ENCODE measurements at regions not wholly inside any gene's neighbourhood (a gene's known extent, or its start where the extent isn't known, plus 50 kb on each side); places are given as distances from the start of the nearest gene placed in this dataset.

DNA sequence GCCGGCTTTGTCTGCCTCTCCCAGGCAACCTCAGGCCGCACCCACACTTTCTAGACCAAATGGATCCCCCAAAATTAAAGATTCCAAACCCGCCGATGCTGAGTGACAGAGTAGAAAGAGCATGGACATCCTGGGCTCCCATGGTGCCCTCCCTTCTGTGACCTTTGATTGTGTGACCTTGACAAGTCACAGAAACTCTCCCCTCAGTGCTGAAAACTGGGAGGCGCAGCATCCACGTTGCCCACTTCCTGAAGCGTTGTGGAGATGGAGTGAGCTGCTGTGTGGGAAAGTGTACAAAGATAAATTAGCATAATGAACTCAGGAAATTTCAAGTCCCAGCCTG lies 74.4 kb upstream of the MFGE8 start:
- TF ChIP-seq, protein P1, sequence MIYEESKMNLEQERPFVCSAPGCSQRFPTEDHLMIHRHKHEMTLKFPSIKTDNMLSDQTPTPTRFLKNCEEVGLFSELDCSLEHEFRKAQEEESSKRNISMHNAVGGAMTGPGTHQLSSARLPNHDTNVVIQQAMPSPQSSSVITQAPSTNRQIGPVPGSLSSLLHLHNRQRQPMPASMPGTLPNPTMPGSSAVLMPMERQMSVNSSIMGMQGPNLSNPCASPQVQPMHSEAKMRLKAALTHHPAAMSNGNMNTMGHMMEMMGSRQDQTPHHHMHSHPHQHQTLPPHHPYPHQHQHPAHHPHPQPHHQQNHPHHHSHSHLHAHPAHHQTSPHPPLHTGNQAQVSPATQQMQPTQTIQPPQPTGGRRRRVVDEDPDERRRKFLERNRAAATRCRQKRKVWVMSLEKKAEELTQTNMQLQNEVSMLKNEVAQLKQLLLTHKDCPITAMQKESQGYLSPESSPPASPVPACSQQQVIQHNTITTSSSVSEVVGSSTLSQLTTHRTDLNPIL (CRISPR knock-in tag; IDR thresholded peaks at IDR 0.05; ENCODE audit: low read depth), result no peak
- TF ChIP-seq ESRRG (CRISPR knock-in tag; IDR thresholded peaks at IDR 0.05), result no peak
- no peak for TF ChIP-seq TOX (CRISPR knock-in tag; IDR thresholded peaks at IDR 0.05; ENCODE audit: borderline replicate concordance)
- TF ChIP-seq, protein P2, sequence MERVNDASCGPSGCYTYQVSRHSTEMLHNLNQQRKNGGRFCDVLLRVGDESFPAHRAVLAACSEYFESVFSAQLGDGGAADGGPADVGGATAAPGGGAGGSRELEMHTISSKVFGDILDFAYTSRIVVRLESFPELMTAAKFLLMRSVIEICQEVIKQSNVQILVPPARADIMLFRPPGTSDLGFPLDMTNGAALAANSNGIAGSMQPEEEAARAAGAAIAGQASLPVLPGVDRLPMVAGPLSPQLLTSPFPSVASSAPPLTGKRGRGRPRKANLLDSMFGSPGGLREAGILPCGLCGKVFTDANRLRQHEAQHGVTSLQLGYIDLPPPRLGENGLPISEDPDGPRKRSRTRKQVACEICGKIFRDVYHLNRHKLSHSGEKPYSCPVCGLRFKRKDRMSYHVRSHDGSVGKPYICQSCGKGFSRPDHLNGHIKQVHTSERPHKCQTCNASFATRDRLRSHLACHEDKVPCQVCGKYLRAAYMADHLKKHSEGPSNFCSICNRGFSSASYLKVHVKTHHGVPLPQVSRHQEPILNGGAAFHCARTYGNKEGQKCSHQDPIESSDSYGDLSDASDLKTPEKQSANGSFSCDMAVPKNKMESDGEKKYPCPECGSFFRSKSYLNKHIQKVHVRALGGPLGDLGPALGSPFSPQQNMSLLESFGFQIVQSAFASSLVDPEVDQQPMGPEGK (CRISPR knock-in tag; IDR thresholded peaks at IDR 0.05; ENCODE audit: borderline replicate concordance), result no peak
- TF ChIP-seq PPARA (CRISPR knock-in tag; IDR thresholded peaks at IDR 0.05; ENCODE audit: borderline replicate concordance), result no peak
- TF ChIP-seq GLIS3 (CRISPR knock-in tag; IDR thresholded peaks at IDR 0.05), result no peak
- TF ChIP-seq ZNF8 (CRISPR knock-in tag; IDR thresholded peaks at IDR 0.05), result no peak
- TF ChIP-seq ARNTL (CRISPR knock-in tag; IDR thresholded peaks at IDR 0.05; ENCODE audit: borderline replicate concordance, low read depth), result no peak
- no peak for TF ChIP-seq SNAI2 (CRISPR knock-in tag; IDR thresholded peaks at IDR 0.05)
- TF ChIP-seq, protein P3, sequence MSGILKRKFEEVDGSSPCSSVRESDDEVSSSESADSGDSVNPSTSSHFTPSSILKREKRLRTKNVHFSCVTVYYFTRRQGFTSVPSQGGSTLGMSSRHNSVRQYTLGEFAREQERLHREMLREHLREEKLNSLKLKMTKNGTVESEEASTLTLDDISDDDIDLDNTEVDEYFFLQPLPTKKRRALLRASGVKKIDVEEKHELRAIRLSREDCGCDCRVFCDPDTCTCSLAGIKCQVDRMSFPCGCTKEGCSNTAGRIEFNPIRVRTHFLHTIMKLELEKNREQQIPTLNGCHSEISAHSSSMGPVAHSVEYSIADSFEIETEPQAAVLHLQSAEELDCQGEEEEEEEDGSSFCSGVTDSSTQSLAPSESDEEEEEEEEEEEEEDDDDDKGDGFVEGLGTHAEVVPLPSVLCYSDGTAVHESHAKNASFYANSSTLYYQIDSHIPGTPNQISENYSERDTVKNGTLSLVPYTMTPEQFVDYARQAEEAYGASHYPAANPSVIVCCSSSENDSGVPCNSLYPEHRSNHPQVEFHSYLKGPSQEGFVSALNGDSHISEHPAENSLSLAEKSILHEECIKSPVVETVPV (CRISPR knock-in tag; IDR thresholded peaks at IDR 0.05), result no peak
- TF ChIP-seq CSDC2 (CRISPR knock-in tag; IDR thresholded peaks at IDR 0.05), result no peak
- no peak for TF ChIP-seq ZFP3 (CRISPR knock-in tag; IDR thresholded peaks at IDR 0.05)
